Esophagus muscularis mucosa (tissue), 4 donors: ENCODE measurements at regions not wholly inside any gene's neighbourhood (a gene's known extent, or its start where the extent isn't known, plus 50 kb on each side); places are given as distances from the start of the nearest gene placed in this dataset.

Experiments used
- EP300 ChIP-seq: sonication (generic); formaldehyde crosslinking; IDR thresholded peaks from one replicate; pipeline ENCODE4 v1.6.1; 2017; ENCODE audit warnings: antibody characterized with exemption
- POLR2A ChIP-seq: fragments of 450-650 bp; IDR thresholded peaks from one replicate; pipeline ENCODE4 v1.6.1; 2017; ENCODE audit warnings: antibody characterized with exemption, moderate library complexity, mild to moderate bottlenecking, low read depth
- POLR2AphosphoS5 ChIP-seq, 2 donors: sonication (generic); formaldehyde crosslinking; IDR thresholded peaks; one replicate each; pipeline ENCODE4 v1.6.1; 2017; ENCODE audit warnings: antibody characterized with exemption in 2 of 2
- TF ChIP-seq, protein P1 (sequence below), 3 experiments: fragments of 200-600 bp in 2 of 3; fragments of 450-650 bp in 1 of 3; sonication (generic) in 2 of 3; IDR thresholded peaks; one replicate each; pipeline ENCODE4 v1.5.1; 2017 to 2019; ENCODE audit warnings: antibody characterized with exemption in 3 of 3, mild to moderate bottlenecking in 2 of 3, moderate library complexity in 1 of 3

DNA sequence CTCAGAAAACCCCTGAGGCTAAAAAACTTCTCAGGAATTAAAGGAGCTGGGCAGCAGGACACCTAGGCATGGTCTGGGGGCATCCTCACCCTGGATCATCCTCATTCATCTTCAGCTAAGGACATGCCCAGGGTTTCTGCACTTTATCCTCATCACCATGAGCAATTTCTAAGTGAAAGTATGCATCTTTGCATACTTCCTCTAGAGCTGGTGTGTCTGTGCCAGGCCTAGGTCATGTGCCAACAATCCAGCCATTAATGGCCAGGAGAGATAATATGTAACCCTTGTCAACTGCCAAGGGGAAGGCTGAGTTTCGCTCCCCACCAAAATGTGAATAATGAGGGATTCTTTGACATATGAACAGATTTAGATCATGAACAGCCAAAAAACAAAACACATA lies 160.5 kb downstream of the KITLG start:
- TF ChIP-seq POLR2A (no peak), EP300 (no peak), POLR2AphosphoS5 (IDR thresholded peaks at IDR 0.05) (no peak)
- TF ChIP-seq, protein P1, sequence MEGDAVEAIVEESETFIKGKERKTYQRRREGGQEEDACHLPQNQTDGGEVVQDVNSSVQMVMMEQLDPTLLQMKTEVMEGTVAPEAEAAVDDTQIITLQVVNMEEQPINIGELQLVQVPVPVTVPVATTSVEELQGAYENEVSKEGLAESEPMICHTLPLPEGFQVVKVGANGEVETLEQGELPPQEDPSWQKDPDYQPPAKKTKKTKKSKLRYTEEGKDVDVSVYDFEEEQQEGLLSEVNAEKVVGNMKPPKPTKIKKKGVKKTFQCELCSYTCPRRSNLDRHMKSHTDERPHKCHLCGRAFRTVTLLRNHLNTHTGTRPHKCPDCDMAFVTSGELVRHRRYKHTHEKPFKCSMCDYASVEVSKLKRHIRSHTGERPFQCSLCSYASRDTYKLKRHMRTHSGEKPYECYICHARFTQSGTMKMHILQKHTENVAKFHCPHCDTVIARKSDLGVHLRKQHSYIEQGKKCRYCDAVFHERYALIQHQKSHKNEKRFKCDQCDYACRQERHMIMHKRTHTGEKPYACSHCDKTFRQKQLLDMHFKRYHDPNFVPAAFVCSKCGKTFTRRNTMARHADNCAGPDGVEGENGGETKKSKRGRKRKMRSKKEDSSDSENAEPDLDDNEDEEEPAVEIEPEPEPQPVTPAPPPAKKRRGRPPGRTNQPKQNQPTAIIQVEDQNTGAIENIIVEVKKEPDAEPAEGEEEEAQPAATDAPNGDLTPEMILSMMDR (IDR thresholded peaks at IDR 0.05): no peak
